Esophagus muscularis mucosa (tissue), 3 donors: ENCODE measurements at regions not wholly inside any gene's neighbourhood (a gene's known extent, or its start where the extent isn't known, plus 50 kb on each side); places are given as distances from the start of the nearest gene placed in this dataset.

Source experiments
- CTCF ChIP-seq, 3 experiments: fragments of 200-600 bp in 2 of 3; fragments of 450-650 bp in 1 of 3; sonication (generic) in 2 of 3; IDR thresholded peaks; one replicate each; pipeline ENCODE4 v1.5.1; 2017 to 2019; ENCODE audit warnings: antibody characterized with exemption in 3 of 3, mild to moderate bottlenecking in 2 of 3, moderate library complexity in 1 of 3
- POLR2A ChIP-seq: fragments of 450-650 bp; IDR thresholded peaks from one replicate; pipeline ENCODE4 v1.6.1; 2017; ENCODE audit warnings: antibody characterized with exemption, moderate library complexity, mild to moderate bottlenecking, low read depth

- TF ChIP-seq POLR2A (no peak), CTCF (IDR thresholded peaks at IDR 0.05) (no peak)
Measured at GRCh38 chr9:85224301-85224700, 517.5 kb downstream of the AGTPBP1 start.
